ENCODE measurements at regions not wholly inside any gene's neighbourhood (a gene's known extent, or its start where the extent isn't known, plus 50 kb on each side); places are given as distances from the start of the nearest gene placed in this dataset.

DNA sequence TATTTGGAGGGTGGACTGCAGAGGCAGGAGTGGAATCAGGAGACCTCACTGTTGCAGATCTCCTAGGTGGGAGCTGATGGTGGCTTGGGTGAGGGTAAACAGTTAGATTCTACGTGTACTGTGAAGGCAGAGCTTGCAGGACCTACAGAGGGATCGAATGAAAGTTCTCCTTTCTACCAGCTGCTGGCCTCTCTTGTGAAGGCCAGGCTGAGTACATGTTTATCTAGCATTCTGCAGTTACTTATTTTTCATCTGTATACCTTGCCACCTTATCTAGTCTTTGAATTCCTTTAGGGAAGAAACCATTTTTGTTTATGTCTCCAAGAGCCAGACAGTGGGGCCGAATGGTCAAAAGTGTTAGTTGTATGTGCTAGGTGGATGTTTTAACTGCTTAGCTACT lies 57.6 kb downstream of the PTTG1 start:
- no peak overlapping the region for H3K27ac ChIP-seq (ENCODE audit: extremely low read depth, low read depth, low read length)
- FAIRE-seq: no peak
- no peaks in the 10 kb centered on the region for H3K36me3 ChIP-seq (ENCODE audit: control insufficient read depth, insufficient read depth, low read length)
- CTCF ChIA-PET (ENCODE audit: low intra/inter-chr PET ratio): no interaction called here
- H3K79me2 ChIP-seq (ENCODE audit: control insufficient read depth, insufficient read depth, low read length): no peaks in the 10 kb centered on the region
- no peak overlapping the region for H3K4me3 ChIP-seq
- WGBS (ENCODE audit: insufficient coverage, low coverage, missing lambda C conversion rate): 2% methylated on average over 3 of the region's 3 CpGs
- H3K4me1 ChIP-seq (replicated peaks in 1 of 2; ENCODE audit: control insufficient read depth in 2 of 2, insufficient read depth in 2 of 2, low read length in 2 of 2): no peaks in the 10 kb centered on the region
- H3K27me3 ChIP-seq (ENCODE audit: control insufficient read depth in 2 of 2, insufficient read depth in 2 of 2, low read length in 2 of 2): peaks cover 0 to 15% of the 10 kb centered on the region in 2 experiments; a peak in 1 of 5 replicates
- no peaks in the 10 kb centered on the region for H4K20me1 ChIP-seq (replicated peaks; ENCODE audit: control insufficient read depth, insufficient read depth, low read length)
- POLR2A ChIA-PET: interaction anchor here (0.7 kb wide), 1 partner anchor 14 kb away, joined by 3 read pairs; no protein-coding TSS in a partner anchor
- intact Hi-C loops (cut with micrococcal nuclease): no loop called here
- no peaks in the 10 kb centered on the region for H3K9me3 ChIP-seq (replicated peaks; ENCODE audit: control insufficient read depth, insufficient read depth, low read depth, low read length)
- H2AFZ ChIP-seq (ENCODE audit: low read depth, low read length): no peak overlapping the region
- H3K4me2 ChIP-seq (ENCODE audit: insufficient read depth, low read length): no peak overlapping the region
- in situ Hi-C loops (cut with MboI): no loop called here
- DNase-seq (ENCODE audit: extremely low read depth in 1 of 4, low spot score in 3 of 4): no peak
- H3K9me1 ChIP-seq (ENCODE audit: control insufficient read depth, insufficient read depth, low read length): no peaks in the 10 kb centered on the region
- no TSS peak for BruUV-seq (replicated peaks)
- no peak overlapping the region for H3K9ac ChIP-seq (ENCODE audit: insufficient read depth in 1 of 2, low read depth in 2 of 2, low read length in 2 of 2)
- no peak for ATAC-seq
- TF ChIP-seq, protein P1, sequence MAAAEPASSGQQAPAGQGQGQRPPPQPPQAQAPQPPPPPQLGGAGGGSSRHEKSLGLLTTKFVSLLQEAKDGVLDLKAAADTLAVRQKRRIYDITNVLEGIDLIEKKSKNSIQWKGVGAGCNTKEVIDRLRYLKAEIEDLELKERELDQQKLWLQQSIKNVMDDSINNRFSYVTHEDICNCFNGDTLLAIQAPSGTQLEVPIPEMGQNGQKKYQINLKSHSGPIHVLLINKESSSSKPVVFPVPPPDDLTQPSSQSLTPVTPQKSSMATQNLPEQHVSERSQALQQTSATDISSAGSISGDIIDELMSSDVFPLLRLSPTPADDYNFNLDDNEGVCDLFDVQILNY (CRISPR knock-in tag; IDR thresholded peaks at IDR 0.05): no peak
- TF ChIP-seq XRCC4 (IDR thresholded peaks at IDR 0.05; ENCODE audit: extremely low read depth, insufficient read depth, insufficient read length) (no peak), U2AF1 (optimal IDR thresholded peaks at IDR 0.05; ENCODE audit: low read depth, low read length) (no peak), TEAD1 (CRISPR knock-in tag; IDR thresholded peaks at IDR 0.05) (no peak), ZNF644 (tag; IDR thresholded peaks at IDR 0.05; ENCODE audit: low read depth) (no peak), MCM7 (IDR thresholded peaks at IDR 0.05) (no peak), ZNF408 (CRISPR knock-in tag; IDR thresholded peaks at IDR 0.05; ENCODE audit: low read depth) (no peak), CTBP1 (IDR thresholded peaks at IDR 0.05; ENCODE audit: borderline replicate concordance) (no peak), KLF1 (tag; IDR thresholded peaks at IDR 0.05) (no peak), ESRRB (CRISPR knock-in tag; IDR thresholded peaks at IDR 0.05; ENCODE audit: borderline replicate concordance) (no peak), POLR2A (conservative IDR thresholded peaks at IDR 0.05) (no peak)
- TF ChIP-seq, protein P2, sequence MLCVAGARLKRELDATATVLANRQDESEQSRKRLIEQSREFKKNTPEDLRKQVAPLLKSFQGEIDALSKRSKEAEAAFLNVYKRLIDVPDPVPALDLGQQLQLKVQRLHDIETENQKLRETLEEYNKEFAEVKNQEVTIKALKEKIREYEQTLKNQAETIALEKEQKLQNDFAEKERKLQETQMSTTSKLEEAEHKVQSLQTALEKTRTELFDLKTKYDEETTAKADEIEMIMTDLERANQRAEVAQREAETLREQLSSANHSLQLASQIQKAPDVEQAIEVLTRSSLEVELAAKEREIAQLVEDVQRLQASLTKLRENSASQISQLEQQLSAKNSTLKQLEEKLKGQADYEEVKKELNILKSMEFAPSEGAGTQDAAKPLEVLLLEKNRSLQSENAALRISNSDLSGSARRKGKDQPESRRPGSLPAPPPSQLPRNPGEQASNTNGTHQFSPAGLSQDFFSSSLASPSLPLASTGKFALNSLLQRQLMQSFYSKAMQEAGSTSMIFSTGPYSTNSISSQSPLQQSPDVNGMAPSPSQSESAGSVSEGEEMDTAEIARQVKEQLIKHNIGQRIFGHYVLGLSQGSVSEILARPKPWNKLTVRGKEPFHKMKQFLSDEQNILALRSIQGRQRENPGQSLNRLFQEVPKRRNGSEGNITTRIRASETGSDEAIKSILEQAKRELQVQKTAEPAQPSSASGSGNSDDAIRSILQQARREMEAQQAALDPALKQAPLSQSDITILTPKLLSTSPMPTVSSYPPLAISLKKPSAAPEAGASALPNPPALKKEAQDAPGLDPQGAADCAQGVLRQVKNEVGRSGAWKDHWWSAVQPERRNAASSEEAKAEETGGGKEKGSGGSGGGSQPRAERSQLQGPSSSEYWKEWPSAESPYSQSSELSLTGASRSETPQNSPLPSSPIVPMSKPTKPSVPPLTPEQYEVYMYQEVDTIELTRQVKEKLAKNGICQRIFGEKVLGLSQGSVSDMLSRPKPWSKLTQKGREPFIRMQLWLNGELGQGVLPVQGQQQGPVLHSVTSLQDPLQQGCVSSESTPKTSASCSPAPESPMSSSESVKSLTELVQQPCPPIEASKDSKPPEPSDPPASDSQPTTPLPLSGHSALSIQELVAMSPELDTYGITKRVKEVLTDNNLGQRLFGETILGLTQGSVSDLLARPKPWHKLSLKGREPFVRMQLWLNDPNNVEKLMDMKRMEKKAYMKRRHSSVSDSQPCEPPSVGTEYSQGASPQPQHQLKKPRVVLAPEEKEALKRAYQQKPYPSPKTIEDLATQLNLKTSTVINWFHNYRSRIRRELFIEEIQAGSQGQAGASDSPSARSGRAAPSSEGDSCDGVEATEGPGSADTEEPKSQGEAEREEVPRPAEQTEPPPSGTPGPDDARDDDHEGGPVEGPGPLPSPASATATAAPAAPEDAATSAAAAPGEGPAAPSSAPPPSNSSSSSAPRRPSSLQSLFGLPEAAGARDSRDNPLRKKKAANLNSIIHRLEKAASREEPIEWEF (CRISPR knock-in tag; IDR thresholded peaks at IDR 0.05): no peak
- TF ChIP-seq, protein P3, sequence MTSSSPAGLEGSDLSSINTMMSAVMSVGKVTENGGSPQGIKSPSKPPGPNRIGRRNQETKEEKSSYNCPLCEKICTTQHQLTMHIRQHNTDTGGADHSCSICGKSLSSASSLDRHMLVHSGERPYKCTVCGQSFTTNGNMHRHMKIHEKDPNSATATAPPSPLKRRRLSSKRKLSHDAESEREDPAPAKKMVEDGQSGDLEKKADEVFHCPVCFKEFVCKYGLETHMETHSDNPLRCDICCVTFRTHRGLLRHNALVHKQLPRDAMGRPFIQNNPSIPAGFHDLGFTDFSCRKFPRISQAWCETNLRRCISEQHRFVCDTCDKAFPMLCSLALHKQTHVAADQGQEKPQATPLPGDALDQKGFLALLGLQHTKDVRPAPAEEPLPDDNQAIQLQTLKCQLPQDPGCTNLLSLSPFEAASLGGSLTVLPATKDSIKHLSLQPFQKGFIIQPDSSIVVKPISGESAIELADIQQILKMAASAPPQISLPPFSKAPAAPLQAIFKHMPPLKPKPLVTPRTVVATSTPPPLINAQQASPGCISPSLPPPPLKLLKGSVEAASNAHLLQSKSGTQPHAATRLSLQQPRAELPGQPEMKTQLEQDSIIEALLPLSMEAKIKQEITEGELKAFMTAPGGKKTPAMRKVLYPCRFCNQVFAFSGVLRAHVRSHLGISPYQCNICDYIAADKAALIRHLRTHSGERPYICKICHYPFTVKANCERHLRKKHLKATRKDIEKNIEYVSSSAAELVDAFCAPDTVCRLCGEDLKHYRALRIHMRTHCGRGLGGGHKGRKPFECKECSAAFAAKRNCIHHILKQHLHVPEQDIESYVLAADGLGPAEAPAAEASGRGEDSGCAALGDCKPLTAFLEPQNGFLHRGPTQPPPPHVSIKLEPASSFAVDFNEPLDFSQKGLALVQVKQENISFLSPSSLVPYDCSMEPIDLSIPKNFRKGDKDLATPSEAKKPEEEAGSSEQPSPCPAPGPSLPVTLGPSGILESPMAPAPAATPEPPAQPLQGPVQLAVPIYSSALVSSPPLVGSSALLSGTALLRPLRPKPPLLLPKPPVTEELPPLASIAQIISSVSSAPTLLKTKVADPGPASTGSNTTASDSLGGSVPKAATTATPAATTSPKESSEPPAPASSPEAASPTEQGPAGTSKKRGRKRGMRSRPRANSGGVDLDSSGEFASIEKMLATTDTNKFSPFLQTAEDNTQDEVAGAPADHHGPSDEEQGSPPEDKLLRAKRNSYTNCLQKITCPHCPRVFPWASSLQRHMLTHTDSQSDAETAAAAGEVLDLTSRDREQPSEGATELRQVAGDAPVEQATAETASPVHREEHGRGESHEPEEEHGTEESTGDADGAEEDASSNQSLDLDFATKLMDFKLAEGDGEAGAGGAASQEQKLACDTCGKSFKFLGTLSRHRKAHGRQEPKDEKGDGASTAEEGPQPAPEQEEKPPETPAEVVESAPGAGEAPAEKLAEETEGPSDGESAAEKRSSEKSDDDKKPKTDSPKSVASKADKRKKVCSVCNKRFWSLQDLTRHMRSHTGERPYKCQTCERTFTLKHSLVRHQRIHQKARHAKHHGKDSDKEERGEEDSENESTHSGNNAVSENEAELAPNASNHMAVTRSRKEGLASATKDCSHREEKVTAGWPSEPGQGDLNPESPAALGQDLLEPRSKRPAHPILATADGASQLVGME (CRISPR knock-in tag; IDR thresholded peaks at IDR 0.05): no peak
